KOPT-K1 (cell line): ENCODE measurements at regions not wholly inside any gene's neighbourhood (a gene's known extent, or its start where the extent isn't known, plus 50 kb on each side); places are given as distances from the start of the nearest gene placed in this dataset.

ENCODE experiments used
- H3K27ac ChIP-seq: fragments of 200-600 bp; sonication (generic); 2 replicates; pipeline ENCODE4 v1.5.1; 2016; ENCODE audit warnings: antibody characterized with exemption, mild to moderate bottlenecking, low read depth, low read length; ENCODE audit not compliant: poor library complexity, severe bottlenecking
- H3K36me3 ChIP-seq: fragments of 200-600 bp; sonication (generic); 2 replicates; pipeline ENCODE4 v1.5.1; 2017; ENCODE audit warnings: antibody characterized with exemption, mild to moderate bottlenecking, low read length, moderate library complexity; ENCODE audit not compliant: insufficient read depth
- H3K9me3 ChIP-seq: fragments of 200-600 bp; sonication (generic); 2 replicates; pipeline ENCODE4 v1.5.1; 2017; ENCODE audit warnings: antibody characterized with exemption, low read length, mild to moderate bottlenecking; ENCODE audit not compliant: insufficient read depth, poor library complexity, severe bottlenecking

- Histone ChIP-seq H3K9me3 (no peaks in the 10 kb centered on the region), H3K27ac (peak overlapping the region; percentile 84), H3K36me3 (no peaks in the 10 kb centered on the region)
These were observed 92.4 kb downstream of the FOXL1 start for GRCh38 chr16:86670750-86671234.

GRCh38 chr16:86671486-86672178, 93.3 kb downstream of the FOXL1 start:
- Histone ChIP-seq H3K9me3 (no peaks in the 10 kb centered on the region), H3K27ac (no peak overlapping the region), H3K36me3 (no peaks in the 10 kb centered on the region)

- no peaks in the 10 kb centered on the region for H3K9me3 ChIP-seq
- H3K27ac ChIP-seq = no peak overlapping the region
- H3K36me3 ChIP-seq = no peaks in the 10 kb centered on the region
These were observed 94.0 kb downstream of the FOXL1 start for GRCh38 chr16:86672179-86672863.

GRCh38 chr16:86673090-86673955, 95.0 kb downstream of the FOXL1 start:
- Histone ChIP-seq H3K9me3 (no peaks in the 10 kb centered on the region), H3K36me3 (no peaks in the 10 kb centered on the region)

GRCh38 chr16:86673956-86674453, 95.7 kb downstream of the FOXL1 start:
- no peaks in the 10 kb centered on the region for H3K9me3 ChIP-seq
- H3K36me3 ChIP-seq = no peaks in the 10 kb centered on the region

More at GRCh38 chr16:86673090-86673955, 95.0 kb downstream of the FOXL1 start:
- H3K27ac ChIP-seq = no peak overlapping the region

GRCh38 chr16:86676254-86676670, 97.9 kb downstream of the FOXL1 start:
- Histone ChIP-seq H3K27ac (no peak overlapping the region), H3K36me3 (no peaks in the 10 kb centered on the region), H3K9me3 (peaks cover 9% of the 10 kb centered on the region)

More at GRCh38 chr16:86673956-86674453, 95.7 kb downstream of the FOXL1 start:
- H3K27ac ChIP-seq = no peak overlapping the region

GRCh38 chr16:86679490-86679889, 101.1 kb downstream of the FOXL1 start:
- no peaks in the 10 kb centered on the region for H3K36me3 ChIP-seq
- peaks cover 9% of the 10 kb centered on the region for H3K9me3 ChIP-seq
- no peak overlapping the region for H3K27ac ChIP-seq

GRCh38 chr16:86680162-86680561, 101.8 kb downstream of the FOXL1 start:
- Histone ChIP-seq H3K36me3 (no peaks in the 10 kb centered on the region), H3K27ac (peak overlapping the region; percentile 56), H3K9me3 (peaks cover 9% of the 10 kb centered on the region)

GRCh38 chr16:86680661-86681030, 102.3 kb downstream of the FOXL1 start:
- Histone ChIP-seq H3K27ac (peak overlapping the region; percentile 56), H3K36me3 (no peaks in the 10 kb centered on the region), H3K9me3 (peaks cover 9% of the 10 kb centered on the region)

- Histone ChIP-seq H3K27ac (peak overlapping the region; percentile 56), H3K9me3 (peaks cover 9% of the 10 kb centered on the region), H3K36me3 (no peaks in the 10 kb centered on the region)
These were observed 102.8 kb downstream of the FOXL1 start for GRCh38 chr16:86681031-86681756.

- H3K9me3 ChIP-seq = peaks cover 9% of the 10 kb centered on the region
- peak overlapping the region; percentile 56 for H3K27ac ChIP-seq
These were observed 103.4 kb downstream of the FOXL1 start for GRCh38 chr16:86681757-86682106.

GRCh38 chr16:86682219-86682904, 104.0 kb downstream of the FOXL1 start:
- no peaks in the 10 kb centered on the region for H3K36me3 ChIP-seq
- H3K9me3 ChIP-seq = peaks cover 9% of the 10 kb centered on the region
- peak overlapping the region; percentile 56 for H3K27ac ChIP-seq

More at GRCh38 chr16:86681757-86682106, 103.4 kb downstream of the FOXL1 start:
- H3K36me3 ChIP-seq = no peaks in the 10 kb centered on the region

- Histone ChIP-seq H3K36me3 (no peaks in the 10 kb centered on the region), H3K27ac (no peak overlapping the region), H3K9me3 (peaks cover 9% of the 10 kb centered on the region)
These were observed 105.3 kb downstream of the FOXL1 start for GRCh38 chr16:86683441-86684194.
